Endothelial cell of umbilical vein (primary cell): ENCODE measurements at regions not wholly inside any gene's neighbourhood (a gene's known extent, or its start where the extent isn't known, plus 50 kb on each side); places are given as distances from the start of the nearest gene placed in this dataset.

Experiments used
- BruUV-seq: library from RNA; stranded (reverse); fragments of 400-500 nt; replicated peaks from 2 replicates; lab custom pipeline; 2021; lab: Mats Ljungman, UMichigan
- CTCF ChIA-PET: fragments of 300-600, 350-600 bp; sonication (Branson Sonifier 250); formaldehyde crosslinking; loops from one replicate; lab custom pipeline; 2021; ENCODE audit warnings: antibody characterized with exemption, inconsistent platforms; lab: Charles Lee
- POLR2A ChIA-PET: fragments of 300-600, 350-600 bp; sonication (Branson Sonifier 250); formaldehyde crosslinking; loops from one replicate; lab custom pipeline; 2021; ENCODE audit warnings: antibody characterized with exemption, inconsistent platforms; lab: Charles Lee
- DNase-seq: peaks from one replicate; pipeline ENCODE4 v3.0.0-alpha.2; 2011; ENCODE audit warnings: low read depth, low spot score
- FAIRE-seq: peaks from 2 replicates; lab custom pipeline; 2011; peaks lifted over from hg19 to GRCh38; lab: Jason Lieb, UNC
- H2AFZ ChIP-seq: 2 replicates; pipeline ENCODE4 v1.6.0; 2012; ENCODE audit warnings: low read depth, low read length, control low read depth, inconsistent platforms
- H3K27ac ChIP-seq: 2 replicates; pipeline ENCODE4 v1.5.1; 2011; ENCODE audit warnings: low read depth, mild to moderate bottlenecking, control low read depth, low read length, moderate library complexity; ENCODE audit not compliant: insufficient read depth
- H3K27me3 ChIP-seq, 2 experiments: 2 replicates each; pipeline versions ENCODE4 v1.6.0 to v1.6.1; 2011; ENCODE audit warnings: low read length in 2 of 2, mixed read lengths in 1 of 2; ENCODE audit not compliant: control insufficient read depth in 2 of 2, insufficient read depth in 2 of 2
- H3K36me3 ChIP-seq, 2 experiments: 2 replicates in 1 of 2; 3 replicates in 1 of 2; pipeline ENCODE4 v1.5.1; 2011; ENCODE audit warnings: low read length in 2 of 2, mild to moderate bottlenecking in 1 of 2, moderate library complexity in 1 of 2; ENCODE audit not compliant: control insufficient read depth in 2 of 2, insufficient read depth in 2 of 2; ENCODE audit errors: extremely low read depth in 1 of 2
- H3K4me1 ChIP-seq: 3 replicates; pipeline ENCODE4 v1.5.1; 2011; ENCODE audit warnings: mild to moderate bottlenecking, low read length; ENCODE audit not compliant: control insufficient read depth, insufficient read depth; ENCODE audit errors: extremely low read depth
- H3K4me2 ChIP-seq: 2 replicates; pipeline ENCODE4 v1.6.1; 2011; ENCODE audit warnings: low read length, control low read depth, mixed read lengths; ENCODE audit not compliant: insufficient read depth
- H3K4me3 ChIP-seq, 3 experiments: fragments of 200-600 bp in 1 of 3; sonication (generic), shearing (Covaris generic) in 1 of 3; replicated peaks in 1 of 3; 2 replicates each; pipeline ENCODE4 v1.5.1; 2011 to 2016; ENCODE audit warnings: control low read depth in 3 of 3, low read length in 3 of 3, mild to moderate bottlenecking in 2 of 3, inconsistent platforms in 1 of 3, low read depth in 1 of 3, moderate library complexity in 1 of 3; ENCODE audit not compliant: insufficient read depth in 1 of 3
- H3K79me2 ChIP-seq: 2 replicates; pipeline ENCODE4 v1.6.0; 2012; ENCODE audit warnings: low read length, inconsistent platforms; ENCODE audit not compliant: control insufficient read depth, insufficient read depth
- H3K9ac ChIP-seq: replicated peaks from 2 replicates; pipeline ENCODE3; 2011; ENCODE audit warnings: low read length, control low read depth; ENCODE audit not compliant: insufficient read depth; ENCODE audit errors: extremely low read depth
- H3K9me1 ChIP-seq: replicated peaks from 3 replicates; pipeline ENCODE4 v1.6.0; 2011; ENCODE audit warnings: mild to moderate bottlenecking, low read length; ENCODE audit not compliant: control insufficient read depth, insufficient read depth; ENCODE audit errors: extremely low read depth
- H3K9me3 ChIP-seq: replicated peaks from 2 replicates; pipeline ENCODE4 v1.5.1; 2012; ENCODE audit warnings: low read length, inconsistent platforms; ENCODE audit not compliant: control insufficient read depth, insufficient read depth
- H4K20me1 ChIP-seq: replicated peaks from 2 replicates; pipeline ENCODE3; 2011; ENCODE audit warnings: mild to moderate bottlenecking, low read length; ENCODE audit not compliant: control insufficient read depth, insufficient read depth; ENCODE audit errors: extremely low read depth
- CTCF ChIP-seq, 2 donors: IDR thresholded peaks; 1 replicate in 1 of 2; 2 replicates in 1 of 2; pipeline ENCODE4 v1.5.1; 2011; ENCODE audit warnings: low read length in 2 of 2, mild to moderate bottlenecking in 2 of 2, moderate library complexity in 2 of 2, control low read depth in 1 of 2, inconsistent platforms in 1 of 2, low read depth in 1 of 2; ENCODE audit not compliant: insufficient read depth in 1 of 2; ENCODE audit errors: extremely low read depth in 1 of 2
- EZH2 ChIP-seq: IDR thresholded peaks from 2 replicates; pipeline ENCODE4 v1.6.1; 2012; ENCODE audit warnings: borderline replicate concordance, low read depth, mild to moderate bottlenecking, moderate library complexity, low read length, inconsistent platforms; ENCODE audit not compliant: severe bottlenecking
- FOS ChIP-seq: IDR thresholded peaks from 2 replicates; pipeline ENCODE4 v1.6.1; 2011; ENCODE audit warnings: mild to moderate bottlenecking, low read length, moderate library complexity, borderline replicate concordance; ENCODE audit not compliant: insufficient read depth
- GATA2 ChIP-seq: IDR thresholded peaks from 2 replicates; pipeline ENCODE4 v1.7.0; 2011; ENCODE audit warnings: low read depth, mild to moderate bottlenecking, moderate library complexity, mixed read lengths, low read length; ENCODE audit not compliant: insufficient read length, insufficient read depth
- JUN ChIP-seq: IDR thresholded peaks from 2 replicates; pipeline ENCODE4 v1.6.1; 2011; ENCODE audit warnings: borderline replicate concordance, low read depth; ENCODE audit not compliant: insufficient read length, insufficient read depth
- MYC ChIP-seq: IDR thresholded peaks from one replicate; pipeline ENCODE4 v1.6.1; 2011; ENCODE audit warnings: mild to moderate bottlenecking, low read depth, low read length
- POLR2A ChIP-seq: IDR thresholded peaks from 2 replicates; pipeline ENCODE4 v1.6.1; 2012; ENCODE audit warnings: low read depth, mild to moderate bottlenecking, control low read depth, low read length
- POLR2AphosphoS5 ChIP-seq: IDR thresholded peaks from 2 replicates; pipeline ENCODE4 v1.6.1; 2012; ENCODE audit warnings: low read depth, mild to moderate bottlenecking, control low read depth, low read length, moderate library complexity; ENCODE audit not compliant: insufficient read depth
- dilution Hi-C: fragments of 300-500 bp; cut with MboI; formaldehyde crosslinking; loops from one replicate; pipeline ENCODE4 v1.15.0; 2019; ENCODE audit warnings: low sequenced_read_pairs; ENCODE audit not compliant: extremely low pct_ligation_motif_present
- intact Hi-C: fragments of 100-400 bp; cut with micrococcal nuclease; formaldehyde crosslinking; loops from one replicate; pipeline ENCODE4 v1.10.0; 2022
- TF ChIP-seq, protein P1 (sequence below): IDR thresholded peaks from 2 replicates; pipeline ENCODE4 v1.6.1; 2011; ENCODE audit not compliant: insufficient read depth, insufficient read length

- Histone ChIP-seq H3K27me3 (no peaks in the 10 kb centered on the region), H3K4me1 (no peaks in the 10 kb centered on the region), H3K27ac (no peak overlapping the region), H3K9ac (no peak overlapping the region), H3K4me2 (no peak overlapping the region), H3K9me1 (no peaks in the 10 kb centered on the region), H3K9me3 (no peaks in the 10 kb centered on the region), H3K36me3 (no peaks in the 10 kb centered on the region), H3K4me3 (no peak overlapping the region), H2AFZ (no peak overlapping the region), H3K79me2 (no peaks in the 10 kb centered on the region), H4K20me1 (no peaks in the 10 kb centered on the region)
- DNase-seq (no peak), FAIRE-seq (no peak)
- POLR2A ChIA-PET: no interaction called here
- CTCF ChIA-PET: interaction anchor here (1.3 to 10.9 kb wide), 11 partner anchors 20 to 426 kb away, joined by 3 to 350 read pairs (median 11); no protein-coding TSS in a partner anchor
- dilution Hi-C loops (no loop called here), intact Hi-C loops (loop anchor here (5.0 kb wide), 1 partner anchor 426 kb away; no protein-coding TSS in a partner anchor)
- TF ChIP-seq FOS: no peak
- TF ChIP-seq EZH2: no peak
- TF ChIP-seq, protein P1, sequence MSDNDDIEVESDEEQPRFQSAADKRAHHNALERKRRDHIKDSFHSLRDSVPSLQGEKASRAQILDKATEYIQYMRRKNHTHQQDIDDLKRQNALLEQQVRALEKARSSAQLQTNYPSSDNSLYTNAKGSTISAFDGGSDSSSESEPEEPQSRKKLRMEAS: no peak
- no peak for TF ChIP-seq POLR2AphosphoS5
- no peak for TF ChIP-seq CTCF (IDR thresholded peaks at IDR 0.05; ENCODE audit: extremely low read depth in 1 of 2, insufficient read depth in 1 of 2, low read depth in 1 of 2, low read length in 2 of 2)
- TF ChIP-seq JUN: no peak
- no peak for TF ChIP-seq GATA2
- no peak for TF ChIP-seq POLR2A
- no peak for TF ChIP-seq MYC
- no TSS peak for BruUV-seq
Measured at GRCh38 chr11:116642902-116643301, 129.9 kb downstream of the BUD13 start.
